K562 (cell line): ENCODE measurements at regions not wholly inside any gene's neighbourhood (a gene's known extent, or its start where the extent isn't known, plus 50 kb on each side); places are given as distances from the start of the nearest gene placed in this dataset.

Experiments
- ATAC-seq: fragments of 200-7000 bp; cut with Tn5 transposase; 3 replicates; pipeline ENCODE4 v1.9.1; 2020; ENCODE audit warnings: moderate library complexity
- BruUV-seq: library from RNA; stranded (reverse); fragments of 400-500 nt; replicated peaks from 2 replicates; lab custom pipeline; 2021; lab: Mats Ljungman, UMichigan
- CTCF ChIA-PET: fragments of 300-600 bp; formaldehyde crosslinking; extraction: SDS; loops from one replicate; lab custom pipeline; 2021; ENCODE audit warnings: low intra/inter-chr PET ratio; lab: Yijun Ruan, JAX
- POLR2A ChIA-PET: fragments of 300-600, 350-650 bp; sonication (Branson Sonifier 250); formaldehyde crosslinking; extraction: SDS; loops from one replicate; lab custom pipeline; 2021; ENCODE audit warnings: antibody characterized with exemption, inconsistent platforms; lab: Yijun Ruan, JAX
- DNase-seq, 4 experiments: peaks; one replicate each; pipeline versions ENCODE4 v3.0.0 to v3.0.0-alpha.2; 2011 to 2018; ENCODE audit warnings: low spot score in 3 of 4, mixed read lengths in 3 of 4; ENCODE audit errors: extremely low read depth in 1 of 4
- FAIRE-seq: peaks from 2 replicates; lab custom pipeline; 2011; peaks lifted over from hg19 to GRCh38; lab: Jason Lieb, UNC
- H2AFZ ChIP-seq: 2 replicates; pipeline ENCODE4 v1.6.0; 2011; ENCODE audit warnings: low read depth, low read length, control low read depth, inconsistent platforms
- H3K27ac ChIP-seq: fragments of 200-600 bp; 3 replicates; pipeline ENCODE4 v1.8.0; 2011; ENCODE audit warnings: low read depth, mild to moderate bottlenecking, control low read depth, inconsistent platforms, low read length, moderate library complexity, mixed read lengths; ENCODE audit errors: extremely low read depth
- H3K27me3 ChIP-seq, 2 experiments: fragments of 300-600 bp in 1 of 2; 2 replicates in 1 of 2; 3 replicates in 1 of 2; pipeline versions ENCODE4 v1.6.0 to v1.8.0; 2011; ENCODE audit warnings: inconsistent platforms in 2 of 2, low read length in 2 of 2, mild to moderate bottlenecking in 1 of 2, mixed read lengths in 1 of 2, moderate library complexity in 1 of 2; ENCODE audit not compliant: control insufficient read depth in 2 of 2, insufficient read depth in 2 of 2
- H3K36me3 ChIP-seq: fragments of 300-600 bp; 3 replicates; pipeline ENCODE4 v1.8.0; 2011; ENCODE audit warnings: mild to moderate bottlenecking, low read length, inconsistent platforms; ENCODE audit not compliant: control insufficient read depth, insufficient read depth
- H3K4me1 ChIP-seq, 2 experiments: fragments of 200-600 bp in 1 of 2; replicated peaks in 1 of 2; 2 replicates in 1 of 2; 3 replicates in 1 of 2; pipeline versions ENCODE4 v1.5.1 to v1.8.0; 2011; ENCODE audit warnings: inconsistent platforms in 2 of 2, low read length in 2 of 2, mild to moderate bottlenecking in 1 of 2, mixed read lengths in 1 of 2, moderate library complexity in 1 of 2; ENCODE audit not compliant: control insufficient read depth in 2 of 2, insufficient read depth in 2 of 2
- H3K4me2 ChIP-seq: 2 replicates; pipeline ENCODE4 v1.6.1; 2011; ENCODE audit warnings: low read length, control low read depth, inconsistent platforms, mixed read lengths; ENCODE audit not compliant: insufficient read depth
- H3K4me3 ChIP-seq: fragments of 200-600 bp; sonication (generic), shearing (Covaris generic); 2 replicates; pipeline ENCODE4 v1.5.1; 2016; ENCODE audit warnings: control low read depth, inconsistent platforms
- H3K79me2 ChIP-seq: fragments of 200-600 bp; 3 replicates; pipeline ENCODE4 v1.8.0; 2011; ENCODE audit warnings: low read length, inconsistent platforms; ENCODE audit not compliant: control insufficient read depth, insufficient read depth
- H3K9ac ChIP-seq, 2 experiments: 2 replicates each; pipeline versions ENCODE4 v1.6.0 to v1.6.1; 2011; ENCODE audit warnings: low read depth in 2 of 2, low read length in 2 of 2, control low read depth in 1 of 2, inconsistent platforms in 1 of 2, mild to moderate bottlenecking in 1 of 2, mixed read lengths in 1 of 2; ENCODE audit not compliant: insufficient read depth in 1 of 2
- H3K9me1 ChIP-seq: one replicate; pipeline ENCODE4 v1.6.0; 2011; ENCODE audit warnings: inconsistent platforms, mild to moderate bottlenecking, low read length, moderate library complexity; ENCODE audit not compliant: control insufficient read depth, insufficient read depth
- H3K9me3 ChIP-seq: replicated peaks from 2 replicates; pipeline ENCODE4 v1.5.1; 2011; ENCODE audit warnings: low read depth, low read length, inconsistent platforms; ENCODE audit not compliant: control insufficient read depth, insufficient read depth
- H4K20me1 ChIP-seq: replicated peaks from 2 replicates; pipeline ENCODE4 v1.6.1; 2011; ENCODE audit warnings: low read length, inconsistent platforms, mixed read lengths; ENCODE audit not compliant: control insufficient read depth, insufficient read depth
- ARNT ChIP-seq, 2 experiments: fragments of 450-650 bp; IDR thresholded peaks; 2 replicates each; pipeline ENCODE4 v1.6.1; 2016; ENCODE audit warnings: mild to moderate bottlenecking in 1 of 2
- CHD1 ChIP-seq: fragments of 200-600 bp; sonication (generic); IDR thresholded peaks from one replicate; pipeline ENCODE4 v1.6.1; 2012; ENCODE audit warnings: mild to moderate bottlenecking, moderate library complexity, low read length, inconsistent platforms
- CREB1 ChIP-seq, 2 experiments: sonication (generic) in 1 of 2; formaldehyde crosslinking in 1 of 2; IDR thresholded peaks; 2 replicates each; pipeline versions ENCODE4 v1.6.1 to v1.8.0; 2012 to 2022; ENCODE audit warnings: inconsistent platforms in 1 of 2, mild to moderate bottlenecking in 1 of 2, missing genetic modification reagents in 1 of 2, moderate library complexity in 1 of 2
- DLX4 ChIP-seq: fragments of 250-450 bp; sonication (Bioruptor Pico); IDR thresholded peaks from 2 replicates; pipeline ENCODE4 v1.6.1; 2021; ENCODE audit warnings: mild to moderate bottlenecking
- GATA2 ChIP-seq: sonication (generic); formaldehyde crosslinking; IDR thresholded peaks from 2 replicates; pipeline ENCODE4 v1.4.0; 2020; ENCODE audit warnings: mild to moderate bottlenecking, missing genetic modification reagents
- JUNB ChIP-seq: fragments of 450-650 bp; formaldehyde crosslinking; conservative IDR thresholded peaks from 2 replicates; pipeline ENCODE4 v1.4.0; 2020; ENCODE audit warnings: mild to moderate bottlenecking
- MEF2D ChIP-seq: conservative IDR thresholded peaks from 2 replicates; pipeline ENCODE4 v1.6.1; 2016; ENCODE audit warnings: low read depth, missing genetic modification characterization, missing compliant biosample characterization
- MYNN ChIP-seq, 2 experiments: sonication (generic); formaldehyde crosslinking in 1 of 2; IDR thresholded peaks; 2 replicates each; pipeline versions ENCODE4 v1.5.0 to v1.6.1; 2016 to 2020; ENCODE audit warnings: antibody characterized with exemption in 1 of 2, missing genetic modification reagents in 1 of 2
- NONO ChIP-seq, 2 experiments: fragments of 200-400 bp in 1 of 2; fragments of 450-650 bp in 1 of 2; formaldehyde crosslinking in 1 of 2; IDR thresholded peaks; 2 replicates each; pipeline ENCODE4 v1.6.1; 2017; ENCODE audit warnings: low read depth in 2 of 2, mild to moderate bottlenecking in 2 of 2, moderate library complexity in 2 of 2, low read length in 1 of 2
- NR4A1 ChIP-seq, 2 experiments: fragments of 250-450 bp in 1 of 2; fragments of 450-650 bp in 1 of 2; sonication (Bioruptor Pico) in 1 of 2; IDR thresholded peaks; 2 replicates each; pipeline versions ENCODE4 v1.4.0 to v1.6.1; 2016 to 2020; ENCODE audit warnings: mild to moderate bottlenecking in 2 of 2, missing compliant biosample characterization in 1 of 2, missing genetic modification characterization in 1 of 2, moderate library complexity in 1 of 2
- ZNF23 ChIP-seq: fragments of 250-450 bp; sonication (Bioruptor Pico); IDR thresholded peaks from 2 replicates; pipeline ENCODE4 v1.4.0; 2020; ENCODE audit warnings: mild to moderate bottlenecking
- WGBS: fragments of 100-300 bp; shearing (Covaris generic); methylation state at CpG from one replicate; pipeline ENCODE4 v1.1.6; 2016; ENCODE audit warnings: low coverage, mixed read lengths; ENCODE audit not compliant: insufficient coverage; ENCODE audit errors: missing lambda C conversion rate; 5-methylcytosine and 5-hydroxymethylcytosine counted together
- in situ Hi-C: fragments of 300-500 bp; cut with MboI; formaldehyde crosslinking; loops from 4 replicates; pipeline ENCODE4 v1.15.0; 2018; ENCODE audit warnings: inconsistent platforms, mixed read lengths
- intact Hi-C: fragments of 100-400 bp; cut with micrococcal nuclease; formaldehyde crosslinking; loops from 2 replicates; pipeline ENCODE4 v1.14.2; 2022
- TF ChIP-seq, protein P1 (sequence below): fragments of 450-650 bp; IDR thresholded peaks from 2 replicates; pipeline ENCODE4 v1.6.1; 2017; ENCODE audit warnings: antibody characterized with exemption, mild to moderate bottlenecking

DNA sequence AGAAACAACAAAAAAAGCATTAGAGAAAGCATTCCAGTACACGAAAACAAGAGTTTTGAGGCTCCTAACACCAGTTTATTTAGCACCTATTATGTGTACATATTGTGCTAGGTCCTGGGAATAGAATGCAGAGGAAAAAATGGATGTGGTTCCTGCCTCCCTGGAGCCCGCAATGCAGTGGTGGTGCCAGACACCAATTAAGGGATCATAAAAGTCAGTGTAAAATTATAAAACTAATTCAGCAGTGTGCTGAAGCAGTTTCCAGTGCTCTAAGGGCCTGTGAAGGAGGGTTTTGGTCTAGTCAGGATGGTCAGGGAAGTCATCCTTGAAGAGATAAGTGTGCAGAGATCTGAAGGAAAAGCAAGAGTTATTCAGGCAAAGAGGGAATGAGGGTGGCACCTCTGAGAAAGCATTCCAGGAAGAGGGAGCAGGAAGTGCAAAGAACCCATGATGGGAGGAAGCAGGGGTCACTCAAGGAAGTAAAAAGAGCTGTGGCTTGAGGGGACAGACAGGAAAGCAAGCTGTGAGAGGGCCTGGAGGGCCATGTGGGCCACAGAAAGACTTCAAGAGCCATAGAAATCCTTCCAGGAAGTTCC, 65.2 kb upstream of the IFNLR1 start:
- intact Hi-C loops: no loop called here
- no TSS peak for BruUV-seq
- Histone ChIP-seq H3K4me2 (no peak overlapping the region), H4K20me1 (no peaks in the 10 kb centered on the region)
- POLR2A ChIA-PET: no interaction called here
- WGBS: 19% methylated on average over 2 of the region's 2 CpGs
- DNase-seq: no peak
- in situ Hi-C loops: no loop called here
- TF ChIP-seq NONO (IDR thresholded peaks at IDR 0.05; ENCODE audit: low read depth in 2 of 2, low read length in 1 of 2): no peak
- no peak for TF ChIP-seq MYNN (IDR thresholded peaks at IDR 0.05)
- no peak for TF ChIP-seq MYNN (CRISPR knock-in tag; IDR thresholded peaks at IDR 0.05)
- TF ChIP-seq ZNF23 (CRISPR knock-in tag): no peak
- TF ChIP-seq CHD1: no peak
- TF ChIP-seq CREB1 (IDR thresholded peaks at IDR 0.05): no peak
- TF ChIP-seq CREB1 (CRISPR knock-in tag; IDR thresholded peaks at IDR 0.05): no peak
- no peak for TF ChIP-seq JUNB (CRISPR knock-in tag)
- TF ChIP-seq DLX4 (CRISPR knock-in tag): no peak
- TF ChIP-seq, protein P1, sequence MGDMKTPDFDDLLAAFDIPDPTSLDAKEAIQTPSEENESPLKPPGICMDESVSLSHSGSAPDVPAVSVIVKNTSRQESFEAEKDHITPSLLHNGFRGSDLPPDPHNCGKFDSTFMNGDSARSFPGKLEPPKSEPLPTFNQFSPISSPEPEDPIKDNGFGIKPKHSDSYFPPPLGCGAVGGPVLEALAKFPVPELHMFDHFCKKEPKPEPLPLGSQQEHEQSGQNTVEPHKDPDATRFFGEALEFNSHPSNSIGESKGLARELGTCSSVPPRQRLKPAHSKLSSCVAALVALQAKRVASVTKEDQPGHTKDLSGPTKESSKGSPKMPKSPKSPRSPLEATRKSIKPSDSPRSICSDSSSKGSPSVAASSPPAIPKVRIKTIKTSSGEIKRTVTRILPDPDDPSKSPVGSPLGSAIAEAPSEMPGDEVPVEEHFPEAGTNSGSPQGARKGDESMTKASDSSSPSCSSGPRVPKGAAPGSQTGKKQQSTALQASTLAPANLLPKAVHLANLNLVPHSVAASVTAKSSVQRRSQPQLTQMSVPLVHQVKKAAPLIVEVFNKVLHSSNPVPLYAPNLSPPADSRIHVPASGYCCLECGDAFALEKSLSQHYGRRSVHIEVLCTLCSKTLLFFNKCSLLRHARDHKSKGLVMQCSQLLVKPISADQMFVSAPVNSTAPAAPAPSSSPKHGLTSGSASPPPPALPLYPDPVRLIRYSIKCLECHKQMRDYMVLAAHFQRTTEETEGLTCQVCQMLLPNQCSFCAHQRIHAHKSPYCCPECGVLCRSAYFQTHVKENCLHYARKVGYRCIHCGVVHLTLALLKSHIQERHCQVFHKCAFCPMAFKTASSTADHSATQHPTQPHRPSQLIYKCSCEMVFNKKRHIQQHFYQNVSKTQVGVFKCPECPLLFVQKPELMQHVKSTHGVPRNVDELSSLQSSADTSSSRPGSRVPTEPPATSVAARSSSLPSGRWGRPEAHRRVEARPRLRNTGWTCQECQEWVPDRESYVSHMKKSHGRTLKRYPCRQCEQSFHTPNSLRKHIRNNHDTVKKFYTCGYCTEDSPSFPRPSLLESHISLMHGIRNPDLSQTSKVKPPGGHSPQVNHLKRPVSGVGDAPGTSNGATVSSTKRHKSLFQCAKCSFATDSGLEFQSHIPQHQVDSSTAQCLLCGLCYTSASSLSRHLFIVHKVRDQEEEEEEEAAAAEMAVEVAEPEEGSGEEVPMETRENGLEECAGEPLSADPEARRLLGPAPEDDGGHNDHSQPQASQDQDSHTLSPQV: no peak
- no peak for TF ChIP-seq MEF2D (tag)
- TF ChIP-seq ARNT (IDR thresholded peaks at IDR 0.05): no peak
- no peak for TF ChIP-seq GATA2 (CRISPR knock-in tag)
- no peak for TF ChIP-seq NR4A1 (CRISPR knock-in tag; IDR thresholded peaks at IDR 0.05)
- no peak for TF ChIP-seq NR4A1 (tag; IDR thresholded peaks at IDR 0.05)
- TF ChIP-seq, all 486 proteins: peak for 0
- H3K27me3 ChIP-seq: peaks cover 5 to 15% of the 10 kb centered on the region in 2 experiments; a peak in 3 of 5 replicates
- no peak overlapping the region for H3K4me3 ChIP-seq
- H2AFZ ChIP-seq: no peak overlapping the region
- no peaks in the 10 kb centered on the region for H3K9me3 ChIP-seq
- ATAC-seq (no peak), FAIRE-seq (no peak)
- H3K9me1 ChIP-seq: no peaks in the 10 kb centered on the region
- H3K4me1 ChIP-seq: peaks cover 4 to 9% of the 10 kb centered on the region in 2 experiments; a peak in 3 of 5 replicates
- H3K9ac ChIP-seq: no peak overlapping the region
- CTCF ChIA-PET: no interaction called here
- H3K36me3 ChIP-seq: no peaks in the 10 kb centered on the region
- no peak overlapping the region for H3K27ac ChIP-seq
- H3K79me2 ChIP-seq: no peaks in the 10 kb centered on the region
